GM20000 (cell line): ENCODE measurements at regions not wholly inside any gene's neighbourhood (a gene's known extent, or its start where the extent isn't known, plus 50 kb on each side); places are given as distances from the start of the nearest gene placed in this dataset.

Experiments used
- DNase-seq: peaks from one replicate; pipeline ENCODE4 v3.0.0; 2012; ENCODE audit warnings: low spot score
- TF ChIP-seq, protein P1 (sequence below): IDR thresholded peaks from 2 replicates; pipeline ENCODE4 v1.5.1; 2012; ENCODE audit warnings: mild to moderate bottlenecking, control low read depth; ENCODE audit errors: extremely low read depth, missing control alignments

GRCh38 chr11:107276077-107276476 is 181.5 kb downstream of the CWF19L2 start:
- TF ChIP-seq, protein P1, sequence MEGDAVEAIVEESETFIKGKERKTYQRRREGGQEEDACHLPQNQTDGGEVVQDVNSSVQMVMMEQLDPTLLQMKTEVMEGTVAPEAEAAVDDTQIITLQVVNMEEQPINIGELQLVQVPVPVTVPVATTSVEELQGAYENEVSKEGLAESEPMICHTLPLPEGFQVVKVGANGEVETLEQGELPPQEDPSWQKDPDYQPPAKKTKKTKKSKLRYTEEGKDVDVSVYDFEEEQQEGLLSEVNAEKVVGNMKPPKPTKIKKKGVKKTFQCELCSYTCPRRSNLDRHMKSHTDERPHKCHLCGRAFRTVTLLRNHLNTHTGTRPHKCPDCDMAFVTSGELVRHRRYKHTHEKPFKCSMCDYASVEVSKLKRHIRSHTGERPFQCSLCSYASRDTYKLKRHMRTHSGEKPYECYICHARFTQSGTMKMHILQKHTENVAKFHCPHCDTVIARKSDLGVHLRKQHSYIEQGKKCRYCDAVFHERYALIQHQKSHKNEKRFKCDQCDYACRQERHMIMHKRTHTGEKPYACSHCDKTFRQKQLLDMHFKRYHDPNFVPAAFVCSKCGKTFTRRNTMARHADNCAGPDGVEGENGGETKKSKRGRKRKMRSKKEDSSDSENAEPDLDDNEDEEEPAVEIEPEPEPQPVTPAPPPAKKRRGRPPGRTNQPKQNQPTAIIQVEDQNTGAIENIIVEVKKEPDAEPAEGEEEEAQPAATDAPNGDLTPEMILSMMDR = no peak

GRCh38 chr11:107275632-107276031 is 182.0 kb downstream of the CWF19L2 start:
- no peak for DNase-seq
- TF ChIP-seq, protein P1 = no peak

More at GRCh38 chr11:107276077-107276476, 181.5 kb downstream of the CWF19L2 start:
- no peak for DNase-seq

GRCh38 chr11:107274138-107274537 is 183.5 kb downstream of the CWF19L2 start:
- no peak for DNase-seq
- TF ChIP-seq, protein P1 = no peak

DNA sequence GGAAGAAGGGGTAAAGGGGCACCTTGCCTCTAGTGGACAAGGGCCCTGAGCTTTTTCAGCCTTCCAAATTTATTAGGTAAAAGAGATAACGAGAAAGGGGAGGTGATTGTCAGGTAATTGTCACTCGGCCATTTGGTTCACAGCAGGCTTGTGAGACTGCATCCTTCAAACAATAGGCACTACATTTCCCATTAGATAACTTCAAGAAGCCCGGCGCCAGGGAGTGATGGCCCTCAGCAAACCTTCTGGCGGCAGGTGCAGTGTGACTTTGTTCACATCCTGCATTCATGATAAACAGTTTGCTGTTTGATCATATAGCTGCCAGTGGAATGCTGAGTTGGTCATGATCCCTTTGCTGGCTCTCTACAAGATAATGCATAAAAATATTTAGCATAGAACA is 185.1 kb downstream of the CWF19L2 start:
- TF ChIP-seq, protein P1 = no peak

DNA sequence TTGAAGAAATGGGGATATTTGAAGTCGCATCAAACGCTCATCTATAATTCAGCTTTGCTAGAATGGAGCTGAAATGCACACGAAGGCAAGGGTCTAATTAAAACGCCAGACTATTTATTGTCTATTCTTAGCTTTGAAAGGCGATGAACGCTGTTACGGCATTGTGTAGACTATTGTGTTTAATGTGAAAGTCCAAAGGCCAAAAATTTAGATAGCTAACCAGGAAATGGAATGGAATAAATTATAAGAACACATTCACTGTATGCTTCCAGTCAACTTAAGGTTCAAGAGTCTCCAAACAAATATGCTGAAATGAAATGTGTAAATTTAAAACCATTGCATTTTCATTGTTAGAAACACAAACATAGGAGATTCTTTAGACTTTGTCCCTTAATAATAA is 186.2 kb downstream of the CWF19L2 start:
- no peak for DNase-seq
- TF ChIP-seq, protein P1 = no peak

More for the DNA sequence above, 185.1 kb downstream of the CWF19L2 start:
- no peak for DNase-seq

GRCh38 chr11:107268977-107269376 is 188.6 kb downstream of the CWF19L2 start:
- no peak for DNase-seq
- TF ChIP-seq, protein P1 = no peak

DNA sequence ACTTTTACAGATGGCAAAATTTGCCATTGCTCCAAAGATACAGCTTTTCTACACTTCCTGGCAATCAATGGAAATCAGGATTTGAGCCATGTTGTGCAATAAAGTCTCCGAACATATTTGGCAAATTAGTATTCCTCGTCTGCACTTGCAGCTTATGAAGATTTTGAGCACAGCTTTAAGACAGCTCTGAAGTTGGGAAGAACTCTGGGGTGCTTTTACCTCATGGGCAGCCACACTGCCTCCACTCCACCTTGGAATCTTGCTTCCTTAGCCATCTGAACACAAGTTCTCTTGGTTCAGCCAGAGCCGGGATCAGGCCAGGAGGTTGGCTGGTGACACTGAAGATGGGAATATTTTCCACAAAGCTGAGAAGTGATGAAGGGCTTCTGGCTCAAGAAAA is 191.2 kb downstream of the CWF19L2 start:
- TF ChIP-seq, protein P1 = no peak
- DNase-seq = no peak
